ENCODE measurements at regions not wholly inside any gene's neighbourhood (a gene's known extent, or its start where the extent isn't known, plus 50 kb on each side); places are given as distances from the start of the nearest gene placed in this dataset.

- TF ChIP-seq EZH2 (IDR thresholded peaks at IDR 0.05; ENCODE audit: borderline replicate concordance, low read depth, low read length, poor library complexity, severe bottlenecking): no peak
- TF ChIP-seq, protein P1, sequence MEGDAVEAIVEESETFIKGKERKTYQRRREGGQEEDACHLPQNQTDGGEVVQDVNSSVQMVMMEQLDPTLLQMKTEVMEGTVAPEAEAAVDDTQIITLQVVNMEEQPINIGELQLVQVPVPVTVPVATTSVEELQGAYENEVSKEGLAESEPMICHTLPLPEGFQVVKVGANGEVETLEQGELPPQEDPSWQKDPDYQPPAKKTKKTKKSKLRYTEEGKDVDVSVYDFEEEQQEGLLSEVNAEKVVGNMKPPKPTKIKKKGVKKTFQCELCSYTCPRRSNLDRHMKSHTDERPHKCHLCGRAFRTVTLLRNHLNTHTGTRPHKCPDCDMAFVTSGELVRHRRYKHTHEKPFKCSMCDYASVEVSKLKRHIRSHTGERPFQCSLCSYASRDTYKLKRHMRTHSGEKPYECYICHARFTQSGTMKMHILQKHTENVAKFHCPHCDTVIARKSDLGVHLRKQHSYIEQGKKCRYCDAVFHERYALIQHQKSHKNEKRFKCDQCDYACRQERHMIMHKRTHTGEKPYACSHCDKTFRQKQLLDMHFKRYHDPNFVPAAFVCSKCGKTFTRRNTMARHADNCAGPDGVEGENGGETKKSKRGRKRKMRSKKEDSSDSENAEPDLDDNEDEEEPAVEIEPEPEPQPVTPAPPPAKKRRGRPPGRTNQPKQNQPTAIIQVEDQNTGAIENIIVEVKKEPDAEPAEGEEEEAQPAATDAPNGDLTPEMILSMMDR (conservative IDR thresholded peaks at IDR 0.05; ENCODE audit: low read depth, low read length): no peak
These were observed 151.1 kb downstream of the SEM1 start for GRCh38 chr7:96558530-96558929.

Measured in A673 (cell line).